Fibroblast of skin of abdomen (primary cell): ENCODE measurements at regions not wholly inside any gene's neighbourhood (a gene's known extent, or its start where the extent isn't known, plus 50 kb on each side); places are given as distances from the start of the nearest gene placed in this dataset.
"Not testable (repeated sequence)": the region's sequence is repeated elsewhere in the genome, so short reads cannot be mapped to it uniquely, and the experiment has no call there.

Experiments used
- DNase-seq: peaks from one replicate; pipeline ENCODE4 v3.0.0-alpha.2; 2013

- no peak for DNase-seq
Measured at GRCh38 chr9:88596376-88596775, 61.4 kb downstream of the NXNL2 start.

- no peak for DNase-seq
Measured at GRCh38 chr9:88604836-88605511, 70.0 kb downstream of the NXNL2 start.

- peak; percentile 45 for DNase-seq
Measured at GRCh38 chr9:88605512-88606362, 70.8 kb downstream of the NXNL2 start.

- DNase-seq, result no peak
Measured at GRCh38 chr9:88614359-88614758, 79.4 kb downstream of the NXNL2 start.

GRCh38 chr9:88623698-88624097 lies 88.7 kb downstream of the NXNL2 start:
- no peak for DNase-seq

GRCh38 chr9:88628114-88628513 lies 93.1 kb downstream of the NXNL2 start:
- peak; percentile 17 for DNase-seq

GRCh38 chr9:88628811-88629210 lies 93.8 kb downstream of the NXNL2 start:
- no peak for DNase-seq

GRCh38 chr9:88630574-88630973 lies 95.6 kb downstream of the NXNL2 start:
- not testable (repeated sequence) for DNase-seq

- no peak for DNase-seq
Measured at GRCh38 chr9:88635151-88635550, 100.2 kb downstream of the NXNL2 start.

- peak; percentile 27 for DNase-seq
Measured at GRCh38 chr9:88641456-88642240, 106.7 kb downstream of the NXNL2 start.

GRCh38 chr9:88642336-88642735 lies 107.4 kb downstream of the NXNL2 start:
- DNase-seq, result no peak

GRCh38 chr9:88643931-88644330 lies 109.0 kb downstream of the NXNL2 start:
- no peak for DNase-seq

GRCh38 chr9:88645172-88645878 lies 110.3 kb downstream of the NXNL2 start:
- no peak for DNase-seq

GRCh38 chr9:88645879-88646199 lies 110.9 kb downstream of the NXNL2 start:
- no peak for DNase-seq

- no peak for DNase-seq
Measured at GRCh38 chr9:88646539-88647300, 111.7 kb downstream of the NXNL2 start.

- peak; percentile 98 for DNase-seq
Measured at GRCh38 chr9:88651682-88652633, 117.0 kb downstream of the NXNL2 start.

- DNase-seq, result peak; percentile 49
Measured at GRCh38 chr9:88652876-88653275, 117.9 kb downstream of the NXNL2 start.

GRCh38 chr9:88653406-88653805 lies 118.4 kb downstream of the NXNL2 start:
- DNase-seq, result no peak

- peak; percentile 72 for DNase-seq
Measured at GRCh38 chr9:88653911-88654310, 118.9 kb downstream of the NXNL2 start.

GRCh38 chr9:88657893-88658292 lies 122.9 kb downstream of the NXNL2 start:
- DNase-seq, result peak; percentile 26
